Ovary (tissue), 3 donors: ENCODE measurements at regions not wholly inside any gene's neighbourhood (a gene's known extent, or its start where the extent isn't known, plus 50 kb on each side); places are given as distances from the start of the nearest gene placed in this dataset.
"Not testable (repeated sequence)": the region's sequence is repeated elsewhere in the genome, so short reads cannot be mapped to it uniquely, and the experiment has no call there.

Source experiments
- EP300 ChIP-seq: sonication (generic); formaldehyde crosslinking; IDR thresholded peaks from one replicate; pipeline ENCODE4 v1.6.1; 2017; ENCODE audit warnings: antibody characterized with exemption
- TF ChIP-seq, protein P1 (sequence below), 3 donors: fragments of 450-650 bp in 2 of 3; fragments of 200-600 bp in 1 of 3; IDR thresholded peaks; one replicate each; pipeline versions ENCODE4 v1.5.1 to v1.8.0; 2016 to 2022; ENCODE audit warnings: antibody characterized with exemption in 3 of 3, mild to moderate bottlenecking in 1 of 3
- donor health status: DM: no; HTN: no; CAD: no.

DNA sequence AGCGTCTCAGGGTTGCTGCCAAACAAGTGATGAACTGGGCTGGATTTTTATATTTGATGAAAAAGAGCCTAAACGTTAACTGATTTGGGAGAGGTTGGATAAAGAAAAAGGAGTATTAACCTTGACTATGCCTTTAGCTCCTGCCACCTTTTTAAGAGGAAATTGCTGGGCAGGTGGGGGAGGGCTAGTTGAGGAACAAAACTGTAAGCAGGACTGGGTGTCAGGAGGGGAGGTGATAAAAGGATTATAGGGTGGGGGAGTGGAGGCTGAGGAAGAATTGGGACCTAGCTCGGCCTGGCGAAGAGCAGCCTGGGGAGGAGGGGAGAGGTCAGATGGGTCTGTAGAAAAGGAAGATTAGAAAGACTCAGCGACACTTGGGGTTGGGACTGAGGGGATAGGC lies 223.9 kb upstream of the ZNF608 start:
- TF ChIP-seq, protein P1, sequence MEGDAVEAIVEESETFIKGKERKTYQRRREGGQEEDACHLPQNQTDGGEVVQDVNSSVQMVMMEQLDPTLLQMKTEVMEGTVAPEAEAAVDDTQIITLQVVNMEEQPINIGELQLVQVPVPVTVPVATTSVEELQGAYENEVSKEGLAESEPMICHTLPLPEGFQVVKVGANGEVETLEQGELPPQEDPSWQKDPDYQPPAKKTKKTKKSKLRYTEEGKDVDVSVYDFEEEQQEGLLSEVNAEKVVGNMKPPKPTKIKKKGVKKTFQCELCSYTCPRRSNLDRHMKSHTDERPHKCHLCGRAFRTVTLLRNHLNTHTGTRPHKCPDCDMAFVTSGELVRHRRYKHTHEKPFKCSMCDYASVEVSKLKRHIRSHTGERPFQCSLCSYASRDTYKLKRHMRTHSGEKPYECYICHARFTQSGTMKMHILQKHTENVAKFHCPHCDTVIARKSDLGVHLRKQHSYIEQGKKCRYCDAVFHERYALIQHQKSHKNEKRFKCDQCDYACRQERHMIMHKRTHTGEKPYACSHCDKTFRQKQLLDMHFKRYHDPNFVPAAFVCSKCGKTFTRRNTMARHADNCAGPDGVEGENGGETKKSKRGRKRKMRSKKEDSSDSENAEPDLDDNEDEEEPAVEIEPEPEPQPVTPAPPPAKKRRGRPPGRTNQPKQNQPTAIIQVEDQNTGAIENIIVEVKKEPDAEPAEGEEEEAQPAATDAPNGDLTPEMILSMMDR (IDR thresholded peaks at IDR 0.05): not testable (repeated sequence)
- TF ChIP-seq EP300: not testable (repeated sequence)
